HUDEP-2 (cell line): ENCODE measurements at regions not wholly inside any gene's neighbourhood (a gene's known extent, or its start where the extent isn't known, plus 50 kb on each side); places are given as distances from the start of the nearest gene placed in this dataset.
"Not testable (repeated sequence)": the region's sequence is repeated elsewhere in the genome, so short reads cannot be mapped to it uniquely, and the experiment has no call there.

Experiments used
- DNase-seq, 76 experiments: peaks; one replicate each; lab custom pipeline; 2025; ENCODE audit not compliant: unreplicated experiment in 76 of 76; lab: John Stamatoyannopoulos, UW

DNA sequence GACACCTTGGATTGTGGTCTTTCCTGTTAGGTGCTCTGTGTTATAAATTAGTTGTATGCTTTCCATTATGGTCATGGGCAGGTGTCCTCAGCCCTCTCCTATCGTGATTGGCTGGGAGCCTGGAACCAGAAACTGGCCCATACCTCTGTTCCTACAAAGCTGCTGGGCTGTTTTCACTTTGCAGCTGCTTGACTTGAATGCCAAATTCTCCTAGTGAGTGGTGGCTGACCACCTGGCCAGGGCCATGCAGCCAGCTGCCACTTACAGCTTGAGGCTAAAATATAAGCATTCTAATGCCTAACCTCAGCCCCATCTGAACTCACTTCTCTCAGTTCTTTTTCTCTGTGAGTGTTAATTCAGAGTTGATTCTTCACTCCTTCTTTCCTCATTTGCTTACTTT, 239.3 kb upstream of the GBE1 start:
- no peak for DNase-seq

DNA sequence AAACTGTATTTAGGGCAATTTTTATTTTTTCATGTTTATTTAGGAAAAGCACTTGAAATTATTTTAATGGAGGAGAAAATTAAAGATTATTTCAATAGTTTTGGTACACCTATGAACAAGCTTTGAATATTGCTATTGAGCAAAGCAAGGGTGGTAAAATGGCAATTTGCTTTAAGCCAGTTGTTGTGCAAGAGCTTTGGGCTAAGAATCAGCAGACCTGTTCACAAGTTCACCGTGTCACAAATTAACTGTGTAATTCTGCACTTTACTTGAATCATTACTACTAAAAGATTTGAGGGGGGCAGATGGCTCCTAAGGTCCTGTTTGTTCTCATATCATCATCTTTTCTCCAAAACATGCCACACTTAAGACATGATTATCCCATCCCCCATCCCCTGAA, 238.9 kb upstream of the GBE1 start:
- no peak for DNase-seq

DNA sequence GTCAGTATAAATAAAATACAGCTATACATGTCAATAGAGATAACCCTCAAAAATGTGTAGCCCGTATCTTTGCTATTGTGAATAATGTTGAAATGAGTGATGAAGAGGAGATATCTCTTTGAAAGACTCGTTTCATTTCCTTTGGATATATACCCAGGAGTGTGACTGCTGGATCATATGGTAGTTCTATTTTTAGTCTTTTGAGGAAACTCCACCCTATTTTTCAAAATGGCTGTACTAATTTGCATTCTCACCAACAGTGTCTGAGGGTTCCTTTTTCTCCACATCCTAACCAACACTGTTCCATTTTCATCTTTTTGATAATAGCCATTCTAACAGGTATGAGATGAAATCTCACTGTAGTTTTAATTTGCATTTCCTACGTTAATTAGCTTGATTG, 237.5 kb upstream of the GBE1 start:
- DNase-seq, result no peak

DNA sequence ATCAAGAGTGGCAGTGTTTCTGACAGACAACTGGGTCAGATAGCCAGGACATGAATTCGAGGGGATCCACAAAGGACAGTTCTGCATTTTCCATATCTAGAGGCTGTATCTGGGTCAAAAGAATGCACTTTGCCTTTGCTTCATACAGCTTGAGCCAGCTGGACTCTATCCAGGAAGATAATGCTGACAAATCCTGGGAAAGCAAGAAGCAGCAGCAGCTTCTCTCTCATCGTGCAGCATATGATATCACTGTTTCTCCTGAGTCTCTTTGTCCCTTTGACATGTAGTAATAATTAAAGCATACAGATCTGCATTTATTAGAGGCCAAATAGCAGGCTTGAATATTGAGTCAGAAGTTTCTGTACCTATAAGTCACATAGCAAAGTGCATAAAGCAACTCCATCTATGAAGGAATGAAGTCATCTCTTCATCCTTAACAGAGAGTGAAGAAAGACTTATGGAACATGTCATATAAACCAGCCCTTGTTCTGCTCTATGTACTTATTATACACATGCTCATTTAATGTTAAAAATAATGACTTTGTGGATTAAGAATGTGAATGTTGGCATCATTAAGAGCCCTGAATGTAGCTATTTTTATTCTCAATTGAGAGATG, 236.8 kb upstream of the GBE1 start:
- no peak for DNase-seq

DNA sequence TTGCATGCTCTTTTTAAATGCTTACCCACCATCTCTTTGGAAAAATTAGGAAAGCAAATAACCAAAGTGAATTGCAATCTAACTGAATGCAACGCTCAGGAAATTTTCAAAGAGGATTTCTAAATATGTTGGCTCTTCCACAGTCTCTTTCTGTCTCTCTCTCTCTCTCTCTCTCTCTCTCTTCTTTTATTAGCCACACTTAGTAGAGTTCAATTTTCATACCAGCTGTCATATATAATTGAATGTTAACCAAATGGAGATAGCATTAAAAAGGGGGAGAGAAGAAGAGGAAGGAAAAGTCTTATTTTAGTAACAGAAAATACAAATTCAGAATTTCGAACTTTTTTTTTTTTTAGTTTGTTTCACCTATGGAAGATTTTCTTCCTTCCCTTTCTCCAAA, 235.9 kb upstream of the GBE1 start:
- no peak for DNase-seq

DNA sequence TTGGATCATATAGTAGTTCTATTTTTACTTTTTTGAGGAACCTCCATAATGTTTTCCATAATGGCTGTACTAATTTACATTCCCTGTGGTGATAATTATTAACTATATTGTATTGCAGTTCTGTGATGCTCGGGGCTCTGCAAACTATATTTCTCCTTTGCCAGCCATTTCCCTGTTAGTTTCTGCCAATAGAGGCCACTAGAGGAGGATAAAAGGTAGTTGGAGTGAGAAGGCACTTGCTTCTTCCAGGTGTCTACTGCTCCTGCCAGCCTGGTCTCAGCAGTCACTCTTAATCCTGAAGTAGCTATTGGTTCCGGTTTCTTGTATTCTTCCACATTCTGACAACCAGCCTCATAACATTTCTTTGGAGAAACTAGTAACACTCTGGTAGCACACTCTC, 233.9 kb upstream of the GBE1 start:
- DNase-seq, result no peak

DNA sequence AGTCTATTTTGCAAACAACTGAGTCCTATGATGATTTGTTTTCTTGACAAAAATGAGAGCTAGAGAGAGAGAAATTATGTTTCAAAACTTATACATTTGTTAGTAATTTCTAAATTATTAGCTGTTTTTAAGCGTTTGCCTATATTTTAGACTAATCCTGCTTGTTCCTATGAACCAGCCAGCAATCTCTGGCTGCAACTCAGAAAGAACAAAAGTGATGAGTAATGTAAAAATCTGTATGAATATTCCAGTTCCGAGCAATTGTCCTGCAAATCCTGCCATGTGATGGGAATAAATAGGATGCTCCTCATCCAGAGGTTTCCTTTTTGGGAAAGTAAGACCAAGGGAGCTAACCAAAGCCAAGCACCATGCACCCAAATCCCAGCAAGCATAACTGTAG, 228.3 kb upstream of the GBE1 start:
- no peak for DNase-seq

DNA sequence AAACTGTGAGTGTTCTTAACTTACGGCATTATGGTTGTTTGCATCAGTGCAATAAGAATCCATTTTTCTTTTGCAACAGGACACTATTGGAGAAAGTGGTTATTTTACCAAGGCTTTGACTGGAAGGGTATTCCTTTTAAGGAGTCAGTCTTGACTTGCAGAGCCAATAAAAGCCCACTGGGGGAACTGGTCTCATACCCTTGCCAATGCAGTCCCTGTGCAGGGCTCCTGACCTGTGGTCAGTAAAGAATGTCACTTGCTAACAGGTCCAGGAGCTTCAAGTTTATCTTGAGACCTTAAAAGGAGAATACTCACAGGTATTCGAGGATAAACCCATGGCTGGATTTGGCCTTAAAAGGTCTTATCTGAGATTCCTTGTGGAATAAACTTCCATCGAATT, 227.8 kb upstream of the GBE1 start:
- DNase-seq, result no peak

DNA sequence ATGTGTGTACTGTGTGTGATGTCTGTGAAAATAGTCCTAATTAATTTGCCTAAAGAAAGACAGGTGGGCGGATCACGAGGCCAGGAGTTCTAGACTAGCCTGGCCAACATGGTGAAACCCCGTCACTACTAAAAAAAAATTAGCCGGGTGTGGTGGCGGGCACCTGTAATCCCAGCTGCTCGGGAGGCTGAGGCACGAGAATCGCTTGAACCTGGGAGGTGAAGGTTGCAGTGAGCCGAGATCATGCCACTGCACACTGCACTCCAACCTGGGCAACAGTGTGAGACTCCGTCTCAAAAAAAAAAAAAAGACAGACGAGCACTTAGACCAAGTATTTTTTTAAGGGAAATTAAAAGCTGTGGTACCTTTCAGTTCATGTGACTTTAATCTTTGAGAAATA, 226.0 kb upstream of the GBE1 start:
- DNase-seq, result not testable (repeated sequence)

DNA sequence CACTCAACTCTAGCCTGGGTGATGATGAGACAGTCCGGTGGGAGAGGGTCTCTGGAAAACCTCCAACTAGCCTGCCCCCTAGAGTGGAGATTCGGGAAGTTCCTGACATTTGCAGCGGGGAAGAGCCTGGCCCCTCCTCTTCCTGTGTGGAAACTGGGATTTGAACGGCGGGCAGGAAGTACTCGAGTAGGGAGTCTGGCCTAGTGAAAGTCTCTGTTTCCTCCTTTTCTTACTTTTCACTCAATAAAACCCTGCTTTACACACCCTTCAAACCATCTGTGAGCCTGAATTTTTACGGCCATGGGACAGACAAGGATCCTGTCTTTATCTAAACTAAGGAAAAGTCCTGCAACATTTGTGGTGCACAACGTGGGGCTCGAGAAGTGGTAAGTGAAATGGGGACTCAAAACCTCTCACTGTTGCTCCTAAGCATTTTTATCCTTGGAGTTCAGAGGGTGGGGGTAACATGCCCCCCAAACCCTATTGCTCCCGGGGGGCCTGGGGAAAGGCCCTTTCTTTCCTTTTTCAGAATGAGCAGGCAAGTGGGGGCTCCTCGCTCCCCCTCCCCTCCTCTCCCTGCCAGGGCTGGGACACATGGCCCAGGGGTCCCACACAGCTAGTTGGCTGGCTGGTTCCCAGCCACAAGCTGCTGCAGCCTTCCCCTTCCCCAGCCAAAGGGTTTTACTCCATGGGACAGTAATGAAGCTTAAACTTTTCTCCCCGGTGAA, 224.7 kb upstream of the GBE1 start:
- DNase-seq, result no peak

DNA sequence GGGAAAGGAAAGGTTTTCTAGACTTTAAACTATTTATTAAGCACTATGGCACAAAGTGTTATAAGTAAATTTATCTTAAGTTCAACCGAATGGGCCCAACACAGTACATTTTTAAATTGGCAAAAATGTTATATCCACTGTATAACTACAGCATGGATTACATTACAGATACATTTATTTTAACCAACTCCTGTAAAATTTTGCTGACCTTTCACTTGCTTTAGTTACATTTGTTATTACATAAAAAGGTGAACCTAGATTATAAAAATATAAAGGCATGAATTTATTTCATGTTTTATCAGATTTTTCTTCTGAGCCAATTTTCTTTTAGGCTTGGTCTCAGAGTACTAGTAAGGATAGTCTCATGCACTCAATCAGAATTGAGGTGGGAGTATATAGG, 221.9 kb upstream of the GBE1 start:
- DNase-seq, result no peak

DNA sequence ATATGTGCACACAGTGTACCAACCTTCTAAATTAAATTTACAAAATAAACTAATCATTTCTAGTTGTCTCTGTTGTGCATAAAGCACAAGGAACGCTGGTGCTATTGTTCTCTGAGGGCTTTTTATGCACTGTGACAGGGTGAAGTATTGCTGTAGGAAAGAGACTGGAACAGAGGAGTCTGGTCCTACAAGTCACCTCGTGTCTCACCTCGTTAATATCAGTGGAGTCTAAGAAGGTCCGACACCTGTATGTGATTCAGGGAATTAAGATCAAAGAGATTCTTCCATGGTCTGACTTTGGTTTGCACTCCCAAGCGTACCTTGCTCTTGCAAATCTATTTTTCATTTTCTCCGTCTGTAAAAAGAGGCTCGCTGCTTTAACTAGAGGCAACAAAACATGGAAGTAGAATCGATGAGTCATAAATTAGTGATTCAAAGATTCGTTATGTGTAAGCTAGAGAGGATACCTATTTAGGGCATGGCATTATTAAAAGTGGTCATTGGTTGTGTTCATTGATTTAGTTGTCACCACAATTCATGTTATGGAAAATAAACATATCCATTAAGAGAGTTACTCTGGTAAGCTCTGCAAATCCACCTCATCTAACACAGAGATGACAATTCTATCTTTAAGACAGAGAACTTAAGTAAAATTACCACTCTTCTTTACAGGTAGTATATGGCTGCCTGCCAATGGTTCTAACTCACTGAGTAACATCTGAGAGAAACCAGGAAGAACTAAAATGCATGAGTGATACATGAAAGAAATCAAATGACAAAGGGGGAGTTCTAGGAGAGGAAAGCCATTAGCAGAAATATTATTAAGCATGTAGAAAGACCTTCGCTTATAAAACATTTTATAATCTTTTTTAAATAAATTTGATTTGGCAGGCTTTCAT, 219.4 kb upstream of the GBE1 start:
- DNase-seq, result no peak

DNA sequence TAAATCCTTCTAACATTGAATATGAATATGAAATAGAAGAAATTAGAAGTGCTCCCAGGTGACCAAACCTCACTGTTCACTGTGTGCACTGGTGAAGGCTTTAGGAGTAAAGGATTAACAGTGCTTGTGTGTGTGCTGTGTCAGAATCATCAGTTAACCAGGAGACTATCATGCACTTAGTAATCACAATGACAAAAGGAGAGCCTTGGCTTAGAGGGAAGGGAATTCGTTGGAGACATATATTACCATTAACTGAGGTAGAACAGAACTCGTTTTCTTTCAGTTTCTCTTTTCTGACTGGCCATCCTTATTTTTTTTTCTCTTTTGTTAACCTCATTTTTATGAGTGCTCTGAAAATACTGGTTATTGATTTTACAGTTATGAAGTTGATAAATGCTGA, 213.3 kb upstream of the GBE1 start:
- DNase-seq, result no peak

DNA sequence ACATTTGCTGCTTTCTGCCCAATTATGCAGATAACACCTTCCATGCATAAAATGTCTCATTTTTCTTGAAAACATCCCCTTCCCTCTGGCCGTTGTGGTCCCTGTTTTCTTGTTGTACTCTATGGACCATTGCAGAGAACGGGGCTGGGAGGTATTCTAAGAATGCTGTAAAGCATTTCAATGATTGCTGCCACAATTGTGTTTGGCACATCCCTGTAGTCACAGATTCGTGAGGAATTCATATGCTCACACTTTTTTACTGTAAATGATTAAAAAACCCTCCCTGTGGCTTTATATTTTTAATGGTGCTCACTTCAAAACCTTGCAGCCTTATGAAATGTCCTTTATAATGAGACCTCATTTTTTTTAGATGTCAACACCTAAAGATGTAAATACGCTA, 207.2 kb upstream of the GBE1 start:
- no peak for DNase-seq

DNA sequence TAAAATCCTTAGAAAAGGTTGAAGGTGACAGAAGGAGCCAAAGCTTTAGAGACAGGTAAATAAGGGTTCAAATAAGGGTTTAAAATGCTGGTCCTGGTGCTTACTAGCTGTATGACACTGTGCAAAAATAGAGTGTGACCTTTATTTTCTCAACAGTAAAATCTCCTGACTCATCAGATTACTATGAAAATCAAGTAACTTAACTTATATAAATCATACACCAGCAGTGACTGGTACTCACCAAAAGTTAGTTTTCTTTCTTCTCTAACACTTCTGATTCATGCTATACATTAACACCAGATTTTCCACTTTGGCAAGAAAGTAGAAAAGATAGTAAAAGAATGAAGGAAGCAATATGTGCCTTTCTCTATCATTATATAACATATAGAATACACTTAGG, 205.9 kb upstream of the GBE1 start:
- DNase-seq, result no peak

DNA sequence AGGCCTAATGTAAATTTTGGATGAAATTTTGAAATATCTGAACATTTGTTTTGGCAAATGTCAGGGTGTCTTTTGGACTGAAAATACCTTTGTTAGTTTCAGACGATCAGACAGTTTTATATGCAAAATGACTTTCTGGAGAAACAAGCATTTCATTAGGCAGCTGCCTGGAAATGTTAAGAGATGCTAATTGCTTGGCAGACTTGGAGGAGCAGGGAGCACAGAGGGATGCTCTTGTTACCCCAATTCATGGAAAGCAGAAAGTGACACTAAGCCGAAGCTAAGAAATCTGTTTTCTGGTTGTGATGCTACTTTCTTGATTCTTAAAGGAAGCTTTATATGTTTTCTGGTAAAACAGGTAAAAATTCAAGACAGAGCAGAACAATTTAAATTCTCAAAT, 204.3 kb upstream of the GBE1 start:
- DNase-seq, result no peak

DNA sequence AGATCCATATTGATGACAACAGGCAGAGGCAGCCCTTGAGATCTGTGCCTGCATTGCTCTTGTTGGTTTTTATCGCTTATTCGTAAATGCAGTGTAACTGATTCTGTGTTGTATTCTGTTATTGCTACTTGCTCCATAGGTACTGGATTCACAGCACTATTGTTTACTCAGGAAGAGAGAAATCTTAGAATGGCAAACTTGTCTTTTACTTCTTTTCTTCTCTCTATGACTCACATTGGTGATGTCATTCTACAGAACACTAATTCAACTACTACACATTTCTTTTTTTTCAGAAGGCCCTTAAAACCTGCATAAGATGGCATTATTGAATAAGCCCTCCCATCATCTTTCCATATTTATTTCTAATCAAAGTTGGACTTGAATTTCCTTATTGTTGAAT, 201.0 kb upstream of the GBE1 start:
- DNase-seq, result no peak

DNA sequence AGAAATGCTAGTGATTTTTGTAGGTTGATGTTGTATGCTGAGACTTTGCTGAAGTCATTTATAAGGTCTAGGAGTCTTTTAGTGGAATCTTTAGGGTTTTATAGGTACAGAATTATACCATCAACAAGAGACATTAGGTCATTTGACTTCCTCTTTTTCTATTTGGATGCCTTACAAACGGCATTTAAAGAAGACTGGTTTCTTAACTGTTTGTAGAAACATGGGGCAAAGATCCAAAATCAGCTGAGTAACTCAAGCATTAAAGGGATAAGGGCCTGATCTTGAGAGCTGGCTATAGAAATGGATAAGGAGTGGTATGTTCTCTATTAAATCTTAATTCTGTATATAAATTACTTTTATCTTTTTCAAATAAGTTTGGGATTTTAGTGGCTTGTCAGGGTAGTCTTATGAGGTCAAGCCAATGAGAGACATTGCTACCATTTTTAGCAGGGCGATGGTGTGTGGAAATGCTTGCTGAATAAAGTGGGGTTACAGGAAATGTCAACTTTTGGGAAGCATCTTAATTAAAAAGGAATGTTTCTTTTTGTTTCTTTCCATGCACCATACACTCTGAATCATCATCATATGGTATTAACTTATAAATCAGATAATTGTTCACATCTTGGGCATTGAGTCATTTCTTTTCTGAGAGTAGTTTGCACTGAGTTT, 197.7 kb upstream of the GBE1 start:
- DNase-seq, result peak in 1 of 76 experiments; percentile 0

DNA sequence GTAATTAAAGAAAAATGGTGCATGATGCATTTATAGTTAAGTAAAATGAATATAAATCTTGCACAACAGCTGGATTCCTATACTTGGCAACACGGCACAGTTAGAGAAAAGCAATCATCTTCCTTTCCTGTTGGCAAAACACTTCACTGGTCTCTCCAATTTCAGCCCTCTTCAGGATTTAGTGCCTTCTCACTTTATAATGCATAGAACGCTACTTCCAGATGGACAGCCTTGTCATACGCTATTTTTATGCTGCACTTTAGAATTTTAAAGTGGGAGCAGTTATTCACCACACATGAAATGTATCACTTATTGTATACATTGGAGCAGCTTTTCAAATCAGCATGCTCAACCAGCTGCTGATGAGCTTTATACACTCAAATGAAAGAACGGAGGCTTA, 194.4 kb upstream of the GBE1 start:
- no peak for DNase-seq

DNA sequence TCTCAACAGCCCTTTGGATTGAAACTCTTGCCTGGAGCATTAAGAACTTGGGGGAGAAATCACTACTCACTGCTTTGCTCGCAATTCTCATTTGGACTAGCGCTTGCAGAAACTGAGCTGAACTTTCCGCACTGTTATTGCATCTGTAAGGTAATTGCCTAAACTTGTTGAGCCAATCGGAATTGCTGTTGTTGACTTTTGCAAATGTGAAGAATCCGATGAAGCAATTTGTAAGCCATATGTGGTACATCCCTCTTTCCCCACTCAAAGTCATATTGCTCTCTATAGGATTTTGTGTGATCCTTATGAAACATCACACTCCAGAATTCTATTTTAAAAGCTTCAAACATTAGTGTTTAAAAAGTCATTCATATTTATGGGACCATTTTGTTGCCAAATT, 191.7 kb upstream of the GBE1 start:
- DNase-seq, result no peak

DNA sequence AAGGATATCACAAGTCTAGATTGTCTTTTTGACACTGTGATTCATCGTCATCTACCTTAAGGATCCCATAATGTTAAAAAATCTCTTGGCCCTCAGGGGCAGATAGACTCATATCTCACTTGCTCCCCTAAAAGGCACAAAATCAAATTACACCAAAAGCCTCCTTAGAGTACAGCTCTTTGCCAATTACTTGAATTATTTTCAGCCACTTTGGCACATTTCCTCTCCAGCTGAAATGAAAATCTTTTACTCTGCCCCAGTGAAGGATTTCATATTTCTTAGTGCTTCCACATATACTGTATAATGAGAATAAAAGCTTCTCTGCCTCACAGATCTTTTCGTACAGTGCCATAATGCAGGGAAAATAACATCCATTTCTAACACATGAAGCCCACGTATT, 190.7 kb upstream of the GBE1 start:
- no peak for DNase-seq
